Testis (tissue), 2 donors: ENCODE measurements at regions not wholly inside any gene's neighbourhood (a gene's known extent, or its start where the extent isn't known, plus 50 kb on each side); places are given as distances from the start of the nearest gene placed in this dataset.

Source experiments
- POLR2A ChIP-seq: fragments of 450-650 bp; IDR thresholded peaks from one replicate; pipeline ENCODE4 v1.6.1; 2017; ENCODE audit warnings: antibody characterized with exemption, mild to moderate bottlenecking, moderate library complexity
- TF ChIP-seq, protein P1 (sequence below), 3 experiments: fragments of 450-650 bp in 2 of 3; fragments of 200-600 bp in 1 of 3; sonication (generic) in 1 of 3; IDR thresholded peaks; one replicate each; pipeline ENCODE4 v1.5.1; 2016 to 2019; ENCODE audit warnings: antibody characterized with exemption in 3 of 3, mild to moderate bottlenecking in 2 of 3, moderate library complexity in 1 of 3

DNA sequence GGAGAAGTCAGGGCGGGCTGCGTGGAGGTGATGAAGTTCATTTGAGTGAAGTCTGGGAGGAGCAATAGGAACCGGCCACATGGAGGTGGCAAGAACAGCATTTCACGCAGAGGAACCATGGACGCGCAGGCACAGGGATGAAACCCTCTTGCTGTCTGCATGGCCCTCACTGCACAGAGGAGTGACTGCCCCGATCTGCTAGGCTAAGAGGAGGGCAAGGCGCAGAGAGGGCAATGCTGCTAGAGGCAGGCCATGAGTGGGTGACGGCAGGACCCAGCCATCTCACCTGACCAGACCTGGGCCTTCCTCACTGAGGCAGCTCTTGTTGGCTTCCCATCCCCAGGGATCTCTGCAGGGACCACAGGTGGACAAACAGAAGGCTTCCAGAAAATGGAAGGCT, 90.3 kb downstream of the BARX1 start:
- no peak for TF ChIP-seq POLR2A
- TF ChIP-seq, protein P1, sequence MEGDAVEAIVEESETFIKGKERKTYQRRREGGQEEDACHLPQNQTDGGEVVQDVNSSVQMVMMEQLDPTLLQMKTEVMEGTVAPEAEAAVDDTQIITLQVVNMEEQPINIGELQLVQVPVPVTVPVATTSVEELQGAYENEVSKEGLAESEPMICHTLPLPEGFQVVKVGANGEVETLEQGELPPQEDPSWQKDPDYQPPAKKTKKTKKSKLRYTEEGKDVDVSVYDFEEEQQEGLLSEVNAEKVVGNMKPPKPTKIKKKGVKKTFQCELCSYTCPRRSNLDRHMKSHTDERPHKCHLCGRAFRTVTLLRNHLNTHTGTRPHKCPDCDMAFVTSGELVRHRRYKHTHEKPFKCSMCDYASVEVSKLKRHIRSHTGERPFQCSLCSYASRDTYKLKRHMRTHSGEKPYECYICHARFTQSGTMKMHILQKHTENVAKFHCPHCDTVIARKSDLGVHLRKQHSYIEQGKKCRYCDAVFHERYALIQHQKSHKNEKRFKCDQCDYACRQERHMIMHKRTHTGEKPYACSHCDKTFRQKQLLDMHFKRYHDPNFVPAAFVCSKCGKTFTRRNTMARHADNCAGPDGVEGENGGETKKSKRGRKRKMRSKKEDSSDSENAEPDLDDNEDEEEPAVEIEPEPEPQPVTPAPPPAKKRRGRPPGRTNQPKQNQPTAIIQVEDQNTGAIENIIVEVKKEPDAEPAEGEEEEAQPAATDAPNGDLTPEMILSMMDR (IDR thresholded peaks at IDR 0.05) = no peak
